Right cardiac atrium (tissue), 5 donors: ENCODE measurements at regions not wholly inside any gene's neighbourhood (a gene's known extent, or its start where the extent isn't known, plus 50 kb on each side); places are given as distances from the start of the nearest gene placed in this dataset.

ENCODE experiments used
- ATAC-seq, 2 donors: fragments of 200-7000 bp; cut with Tn5 transposase; one replicate each; pipeline versions ENCODE4 v1.8.0 to v1.9.1; 2020; ENCODE audit warnings: moderate library complexity in 2 of 2, mild to moderate bottlenecking in 1 of 2
- DNase-seq, 3 donors: peaks; one replicate each; pipeline ENCODE4 v3.0.0-alpha.2; 2020
- H3K27ac ChIP-seq: one replicate; pipeline ENCODE4 v1.5.1; 2013; ENCODE audit warnings: mild to moderate bottlenecking, low read length, control low read depth, moderate library complexity
- H3K27me3 ChIP-seq: one replicate; pipeline ENCODE4 v1.6.1; 2013; ENCODE audit not compliant: control insufficient read depth, insufficient read depth
- H3K4me1 ChIP-seq: one replicate; pipeline ENCODE4 v1.6.1; 2013; ENCODE audit warnings: low read length; ENCODE audit not compliant: control insufficient read depth, insufficient read depth
- H3K4me3 ChIP-seq: one replicate; pipeline ENCODE4 v1.5.1; 2013; ENCODE audit warnings: low read length, control low read depth
- H3K9me3 ChIP-seq: one replicate; pipeline ENCODE4 v1.6.1; 2013; ENCODE audit warnings: low read length; ENCODE audit not compliant: control insufficient read depth
- WGBS: extraction: QIAGEN DNeasy Blood & Tissue Kit; methylation state at CpG from one replicate; pipeline ENCODE4 v1.1.7; 2013; 5-methylcytosine and 5-hydroxymethylcytosine counted together
- intact Hi-C, 4 donors: fragments of 100-400 bp; cut with DNase I; formaldehyde crosslinking; loops; one replicate each; pipeline versions ENCODE4 v1.11.0 to v1.14.0; 2022 to 2023
- donor health status: healthy with polysubstance abuse.
- donor health status: DM: no; HTN: yes; CAD: no.
- donor health status: DM: no; HTN: no; CAD: no.
- donor health status: DM: no; HTN: yes; CAD: no; lungs with severe emphysema.
- donor health status: DM: yes; HTN: yes; CAD: no.

DNA sequence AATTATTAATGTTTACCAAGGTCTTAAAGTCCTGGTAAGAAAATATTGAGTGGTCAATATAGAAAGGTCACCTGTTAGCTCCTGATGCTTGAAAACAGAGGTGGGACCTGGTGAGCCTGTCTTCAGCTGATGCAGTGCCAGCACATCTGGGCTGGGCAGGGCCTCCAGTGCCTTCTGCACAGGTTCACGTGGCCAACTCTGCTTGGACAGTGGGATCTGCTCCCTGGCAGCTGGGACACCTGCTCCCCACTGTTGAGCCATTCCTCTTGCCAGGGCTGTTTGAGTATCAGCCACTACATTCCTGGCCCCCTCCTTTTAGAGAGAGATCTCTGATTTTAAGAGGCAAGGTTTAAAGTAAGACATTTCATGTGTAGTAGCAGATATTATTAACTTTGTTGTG is 135.0 kb downstream of the TM9SF2 start:
- no peaks in the 10 kb centered on the region for H3K27me3 ChIP-seq
- H3K9me3 ChIP-seq = no peaks in the 10 kb centered on the region
- ATAC-seq (no peak), DNase-seq (no peak)
- H3K27ac ChIP-seq = no peak overlapping the region
- no peaks in the 10 kb centered on the region for H3K4me1 ChIP-seq
- H3K4me3 ChIP-seq = no peak overlapping the region
- intact Hi-C loops = no loop called here
- 83% methylated on average over 1 of the region's 1 CpG for WGBS

DNA sequence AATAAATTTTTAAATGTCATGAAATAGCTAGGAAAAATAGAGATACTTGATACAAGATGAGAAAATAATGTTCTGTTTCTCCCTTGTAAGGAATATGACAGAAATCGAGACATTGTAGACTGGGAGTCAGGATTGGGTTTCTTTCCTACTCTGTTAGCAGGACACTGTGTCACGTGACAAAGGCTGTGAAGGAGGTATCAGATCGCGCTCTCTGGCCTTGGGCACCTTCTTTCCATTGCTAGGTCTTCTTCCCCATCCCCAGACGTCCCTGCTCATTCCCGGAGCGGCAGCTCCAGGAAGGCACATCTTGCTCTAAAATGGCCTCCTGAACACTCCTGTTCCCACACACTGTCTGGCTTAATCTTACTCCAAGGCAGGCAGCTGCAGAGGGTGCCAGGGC is 133.4 kb downstream of the TM9SF2 start:
- H3K9me3 ChIP-seq = no peaks in the 10 kb centered on the region
- no peak for ATAC-seq
- no peak for DNase-seq
- no peak overlapping the region for H3K4me3 ChIP-seq
- H3K4me1 ChIP-seq = peaks cover 2% of the 10 kb centered on the region
- no peaks in the 10 kb centered on the region for H3K27me3 ChIP-seq
- H3K27ac ChIP-seq = no peak overlapping the region
- intact Hi-C loops = no loop called here
- WGBS = 88% methylated on average over 7 of the region's 7 CpGs

DNA sequence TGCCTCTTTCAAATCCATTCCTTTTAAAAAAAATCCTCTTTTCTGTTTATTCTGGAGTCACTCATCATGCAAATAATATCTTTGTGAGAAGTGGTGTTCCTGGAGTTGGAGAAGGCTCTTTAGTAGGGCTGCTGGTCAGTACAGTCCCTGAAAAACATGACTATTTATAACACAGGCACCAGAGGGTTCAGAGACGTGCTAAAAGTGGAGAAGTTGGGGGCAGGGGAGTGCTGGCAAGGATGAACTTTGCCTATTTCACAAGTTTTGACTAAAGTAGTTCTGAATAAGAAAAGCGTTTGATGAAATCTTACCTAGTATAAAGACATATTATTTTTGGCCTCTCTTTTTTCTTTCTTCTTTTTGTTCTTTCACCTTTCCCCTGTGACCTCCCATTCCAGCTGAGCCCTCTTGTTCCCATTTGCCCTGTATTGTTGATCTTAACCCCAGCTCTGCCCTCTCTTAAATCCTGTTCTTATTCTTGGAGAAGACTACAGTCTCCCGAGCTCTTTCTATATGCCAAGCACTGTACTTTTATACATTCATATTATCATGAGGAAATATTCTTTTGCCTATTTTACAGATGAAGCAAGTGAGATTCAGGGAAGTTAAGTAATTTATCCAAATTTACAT is 129.1 kb downstream of the TM9SF2 start:
- peaks cover 2% of the 10 kb centered on the region for H3K4me1 ChIP-seq
- no peak overlapping the region for H3K27ac ChIP-seq

DNA sequence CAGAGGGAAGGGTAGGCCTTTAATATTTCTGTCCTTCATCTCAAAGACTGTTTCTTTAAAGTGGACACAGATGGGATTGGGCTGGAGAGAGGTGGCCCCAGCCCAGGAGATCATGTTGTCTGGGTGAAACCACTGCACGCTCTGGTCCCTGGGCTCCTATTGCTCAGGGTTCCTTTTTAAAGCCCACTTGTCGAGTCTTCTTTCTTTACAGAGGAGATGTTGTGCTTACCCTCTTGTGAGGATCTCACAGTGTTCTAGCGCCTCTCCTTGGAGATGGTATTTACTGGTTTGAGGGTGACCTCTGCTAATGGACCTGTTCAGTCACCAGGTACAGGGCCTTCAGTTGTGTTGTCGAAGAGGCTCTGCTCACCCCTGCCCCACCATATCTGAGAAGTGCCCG is 128.4 kb downstream of the TM9SF2 start:
- intact Hi-C loops = no loop called here
- Histone ChIP-seq H3K27ac (peak overlapping the region; percentile 54), H3K4me1 (peaks cover 2% of the 10 kb centered on the region), H3K4me3 (no peak overlapping the region), H3K9me3 (no peaks in the 10 kb centered on the region), H3K27me3 (no peaks in the 10 kb centered on the region)
- 95% methylated on average over 5 of the region's 5 CpGs for WGBS
- no peak for ATAC-seq
- no peak for DNase-seq

More for the DNA sequence above, 129.1 kb downstream of the TM9SF2 start:
- Histone ChIP-seq H3K4me3 (no peak overlapping the region), H3K27me3 (no peaks in the 10 kb centered on the region), H3K9me3 (no peaks in the 10 kb centered on the region)
- WGBS = 49% methylated on average over 3 of the region's 3 CpGs
- ATAC-seq = peak; percentile 58 to 81
- DNase-seq = no peak
- intact Hi-C loops = no loop called here

DNA sequence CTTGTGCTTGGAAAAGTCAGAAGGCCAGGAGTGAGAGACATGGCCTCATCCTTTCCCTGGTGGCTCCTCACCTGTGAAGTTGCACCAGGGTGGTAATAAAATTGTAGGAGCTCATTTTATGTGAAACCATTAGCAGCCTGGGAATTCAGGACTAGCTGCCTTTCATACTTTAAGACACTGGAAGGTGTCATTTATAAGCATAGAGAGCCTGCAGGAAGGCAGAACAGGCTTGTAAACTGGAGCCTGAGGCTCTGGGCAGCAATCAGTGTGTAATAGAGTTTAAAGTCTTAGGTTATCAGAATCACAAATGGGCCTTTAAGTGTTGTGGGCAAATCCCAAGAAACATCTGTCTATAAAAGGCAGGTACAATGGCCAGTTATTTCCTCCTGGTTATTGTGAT is 127.2 kb downstream of the TM9SF2 start:
- no peak for DNase-seq
- intact Hi-C loops = no loop called here
- no peak for ATAC-seq
- H3K4me3 ChIP-seq = no peak overlapping the region
- no peak overlapping the region for H3K27ac ChIP-seq
- peaks cover 2% of the 10 kb centered on the region for H3K4me1 ChIP-seq
- no peaks in the 10 kb centered on the region for H3K9me3 ChIP-seq
- no peaks in the 10 kb centered on the region for H3K27me3 ChIP-seq

DNA sequence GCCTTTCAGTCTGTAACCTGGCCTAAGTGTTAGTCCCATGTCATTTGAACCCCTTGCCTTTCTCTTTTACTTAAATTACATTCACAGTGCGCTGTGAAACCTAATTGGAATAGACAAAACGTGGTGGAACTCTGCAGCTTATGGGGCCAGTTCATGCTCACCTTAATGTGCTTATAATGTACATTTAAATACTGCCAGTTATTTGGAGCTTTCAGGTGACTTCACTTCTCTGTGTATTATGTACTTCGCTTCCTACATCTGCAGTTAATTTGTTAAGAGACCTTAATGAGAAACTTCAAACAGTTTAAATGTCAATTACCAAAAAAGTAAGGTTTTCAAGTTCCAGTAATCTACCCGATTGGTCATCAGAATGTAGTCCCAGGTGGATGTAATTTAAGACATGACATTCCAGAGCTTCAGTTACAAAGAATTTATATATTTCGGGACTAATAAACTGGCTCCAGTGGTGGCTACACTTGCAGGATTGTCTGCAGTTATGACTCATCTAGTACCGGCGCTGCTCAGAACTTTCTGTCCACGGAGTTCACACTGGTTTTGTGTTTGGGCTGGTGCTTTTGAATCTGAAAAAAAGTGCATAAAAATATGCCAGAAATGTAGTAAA is 125.3 kb downstream of the TM9SF2 start:
- DNase-seq (no peak), ATAC-seq (peak; percentile 51 to 71)
- 70% methylated on average over 8 of the region's 8 CpGs for WGBS
- Histone ChIP-seq H3K4me3 (no peak overlapping the region), H3K9me3 (no peaks in the 10 kb centered on the region), H3K4me1 (peaks cover 2% of the 10 kb centered on the region), H3K27ac (no peak overlapping the region), H3K27me3 (no peaks in the 10 kb centered on the region)
- intact Hi-C loops = no loop called here

DNA sequence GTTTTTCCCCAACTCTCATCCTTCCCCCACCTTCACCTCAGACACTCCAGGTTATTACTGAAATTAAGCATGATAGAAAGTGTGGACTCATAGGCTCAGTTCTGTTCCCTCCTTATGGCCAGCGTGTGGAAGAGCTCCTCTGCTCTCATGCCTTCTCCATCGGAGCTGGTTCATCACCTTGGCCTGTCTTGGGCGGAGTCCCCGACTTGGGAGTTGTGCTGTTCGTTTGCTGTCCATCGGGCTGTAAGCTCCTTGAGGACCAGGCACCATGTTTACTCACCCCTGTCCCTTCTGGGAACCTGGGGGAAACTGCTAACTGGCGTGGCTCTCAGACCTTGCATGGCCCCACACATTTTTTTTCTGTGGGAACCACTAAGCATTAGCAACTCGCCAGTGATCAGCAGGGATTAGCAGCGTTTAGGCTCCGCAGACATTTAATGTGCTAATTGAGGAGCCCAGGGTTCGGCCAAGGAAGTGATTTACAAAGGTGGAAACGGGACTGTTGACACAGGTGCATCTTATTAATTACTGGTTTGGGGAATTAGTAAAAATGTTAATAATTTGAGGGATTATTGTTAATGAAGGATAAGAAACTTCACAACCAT is 123.8 kb downstream of the TM9SF2 start:
- H3K9me3 ChIP-seq = no peaks in the 10 kb centered on the region
- intact Hi-C loops = no loop called here
- WGBS = 86% methylated on average over 12 of the region's 12 CpGs
- no peak overlapping the region for H3K4me3 ChIP-seq
- no peaks in the 10 kb centered on the region for H3K27me3 ChIP-seq
- no peak for DNase-seq
- peaks cover 2% of the 10 kb centered on the region for H3K4me1 ChIP-seq
- no peak for ATAC-seq
- H3K27ac ChIP-seq = no peak overlapping the region

DNA sequence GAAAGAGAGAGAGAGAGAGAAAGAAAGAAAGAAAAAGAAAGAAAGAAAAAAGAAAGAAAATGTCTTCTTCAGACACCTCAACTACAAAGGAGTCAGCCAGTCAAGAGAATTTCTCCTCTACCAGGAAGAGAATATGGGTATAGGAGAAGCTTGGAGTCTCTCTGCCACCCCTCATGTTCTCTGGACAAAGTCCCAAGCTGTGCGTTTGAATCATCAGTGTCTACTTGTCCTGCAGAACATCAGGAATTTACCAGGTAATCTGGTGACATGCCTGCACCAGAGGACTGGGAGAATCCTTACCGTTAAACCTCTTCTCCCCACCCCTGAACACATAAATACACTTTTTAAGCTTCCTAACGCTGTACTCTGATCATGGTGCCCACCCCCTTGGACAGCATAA is 119.5 kb downstream of the TM9SF2 start:
- Histone ChIP-seq H3K27me3 (no peaks in the 10 kb centered on the region), H3K9me3 (no peaks in the 10 kb centered on the region), H3K4me1 (no peaks in the 10 kb centered on the region), H3K27ac (no peak overlapping the region), H3K4me3 (no peak overlapping the region)
- DNase-seq (no peak), ATAC-seq (no peak)
- intact Hi-C loops = no loop called here
- 88% methylated on average over 3 of the region's 3 CpGs for WGBS

DNA sequence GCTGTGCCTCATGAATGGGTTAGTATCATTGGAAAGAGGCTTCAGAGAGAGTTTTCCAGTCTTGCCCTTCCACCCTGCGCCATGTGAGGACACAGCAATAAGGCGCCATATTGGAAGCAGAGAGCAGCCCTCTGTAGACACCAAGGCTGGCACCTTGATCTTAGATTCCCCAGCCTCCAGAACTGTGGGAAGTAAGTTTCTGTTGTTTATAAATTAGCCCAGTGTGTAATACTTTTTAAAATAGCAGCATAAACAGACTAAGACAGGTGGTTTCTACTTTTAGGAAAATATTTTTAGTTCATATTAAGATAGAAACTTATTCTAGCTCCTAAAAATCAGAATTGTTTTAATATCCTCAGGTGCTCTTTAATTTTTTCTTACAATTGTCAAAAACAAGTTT is 117.9 kb downstream of the TM9SF2 start:
- H3K4me3 ChIP-seq = no peak overlapping the region
- 98% methylated on average over 2 of the region's 2 CpGs for WGBS
- intact Hi-C loops = no loop called here
- no peaks in the 10 kb centered on the region for H3K9me3 ChIP-seq
- DNase-seq (no peak), ATAC-seq (no peak)
- no peaks in the 10 kb centered on the region for H3K27me3 ChIP-seq
- no peak overlapping the region for H3K27ac ChIP-seq
- peaks cover 2% of the 10 kb centered on the region for H3K4me1 ChIP-seq

DNA sequence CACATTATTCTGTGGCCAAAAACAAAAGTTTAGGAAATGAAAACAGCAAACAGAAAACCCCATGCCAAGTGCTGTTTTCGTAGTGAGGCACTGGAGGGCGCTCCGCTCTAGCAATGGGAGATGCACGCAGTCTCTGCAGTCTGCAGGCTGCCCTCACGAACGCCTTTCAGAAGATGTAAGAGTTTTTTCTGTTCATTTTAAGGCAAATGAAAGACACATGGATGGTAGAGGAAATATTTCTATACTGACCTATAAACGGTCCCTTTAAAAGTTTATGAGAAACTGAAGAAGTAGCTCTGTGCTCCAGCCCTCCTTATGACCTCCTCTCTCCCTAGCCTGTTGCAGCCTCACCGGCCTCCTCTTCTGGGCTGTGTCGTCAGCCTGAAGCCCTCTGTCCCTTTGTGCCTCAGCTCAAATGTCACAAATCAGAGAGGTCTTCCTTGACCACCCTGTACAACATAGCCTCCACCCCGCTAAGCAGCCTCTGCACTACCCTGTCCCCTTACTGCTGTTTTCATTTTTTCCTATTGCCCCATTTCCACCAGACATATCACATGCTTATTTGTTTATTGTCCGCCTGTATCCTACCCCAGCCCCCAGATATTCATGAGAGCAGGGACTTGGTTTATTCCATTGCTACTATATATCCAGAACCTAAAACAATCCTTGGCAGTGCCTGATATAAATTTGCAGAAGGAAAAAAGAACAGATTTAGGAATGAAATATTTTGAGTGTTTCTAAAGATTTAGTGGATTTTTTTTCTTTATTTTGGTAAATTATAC is 116.4 kb downstream of the TM9SF2 start:
- Histone ChIP-seq H3K9me3 (no peaks in the 10 kb centered on the region), H3K4me3 (no peak overlapping the region), H3K27me3 (no peaks in the 10 kb centered on the region), H3K27ac (no peak overlapping the region), H3K4me1 (peaks cover 2% of the 10 kb centered on the region)
- WGBS = 40% methylated on average over 11 of the region's 11 CpGs
- ATAC-seq (peak; percentile 34 to 50), DNase-seq (peak; percentile 29 to 73 (median 67))
- intact Hi-C loops = no loop called here

DNA sequence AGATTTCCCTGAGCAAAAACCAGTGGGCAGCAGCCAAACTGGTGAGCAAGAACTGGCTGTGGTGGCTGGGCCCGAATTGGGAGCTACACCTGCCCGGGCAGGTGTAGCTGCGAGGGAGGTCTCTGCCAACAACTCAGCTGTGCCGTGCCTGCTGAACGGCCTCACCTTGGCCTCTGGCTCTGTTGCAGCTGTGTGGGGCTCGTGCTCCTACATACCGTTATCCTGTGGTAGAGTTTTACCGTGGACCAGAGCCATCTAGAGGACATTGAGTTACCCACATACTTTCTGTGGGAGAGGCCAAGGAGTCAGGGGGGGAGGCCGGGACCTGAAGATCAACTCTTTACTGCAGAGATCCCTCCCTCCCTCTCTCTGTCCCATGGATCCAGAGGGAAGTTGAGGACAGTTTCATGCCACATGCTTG is 113.2 kb downstream of the TM9SF2 start:
- intact Hi-C loops = no loop called here
- no peaks in the 10 kb centered on the region for H3K27me3 ChIP-seq
- 47% methylated on average over 9 of the region's 9 CpGs for WGBS
- H3K4me3 ChIP-seq = no peak overlapping the region
- H3K9me3 ChIP-seq = no peaks in the 10 kb centered on the region
- peaks cover 2% of the 10 kb centered on the region for H3K4me1 ChIP-seq
- DNase-seq = no peak
- H3K27ac ChIP-seq = no peak overlapping the region
- peak; percentile 56 to 78 for ATAC-seq
